ENCODE measurements at regions not wholly inside any gene's neighbourhood (a gene's known extent, or its start where the extent isn't known, plus 50 kb on each side); places are given as distances from the start of the nearest gene placed in this dataset.
"Not testable (repeated sequence)": the region's sequence is repeated elsewhere in the genome, so short reads cannot be mapped to it uniquely, and the experiment has no call there.

DNA sequence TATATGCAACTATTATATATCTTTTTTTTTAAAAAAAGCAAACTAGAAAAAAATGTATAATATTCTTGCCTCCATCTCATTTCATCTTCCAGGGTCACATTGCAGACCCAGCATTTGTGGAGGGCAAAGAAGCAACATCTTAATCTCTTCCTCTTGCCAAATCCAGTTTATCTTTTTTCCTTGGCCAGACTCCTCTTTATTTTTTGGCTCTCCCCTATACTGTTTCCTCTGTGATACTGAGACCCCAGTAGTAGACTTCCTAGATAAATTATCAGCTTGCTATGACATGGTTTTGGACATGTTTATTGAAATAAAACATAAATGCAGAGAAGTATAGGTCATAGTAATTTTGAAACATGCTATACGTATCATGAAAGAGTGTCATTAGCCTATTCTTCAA, 303.8 kb upstream of the DDHD1 start:
- no peak for DNase-seq

DNA sequence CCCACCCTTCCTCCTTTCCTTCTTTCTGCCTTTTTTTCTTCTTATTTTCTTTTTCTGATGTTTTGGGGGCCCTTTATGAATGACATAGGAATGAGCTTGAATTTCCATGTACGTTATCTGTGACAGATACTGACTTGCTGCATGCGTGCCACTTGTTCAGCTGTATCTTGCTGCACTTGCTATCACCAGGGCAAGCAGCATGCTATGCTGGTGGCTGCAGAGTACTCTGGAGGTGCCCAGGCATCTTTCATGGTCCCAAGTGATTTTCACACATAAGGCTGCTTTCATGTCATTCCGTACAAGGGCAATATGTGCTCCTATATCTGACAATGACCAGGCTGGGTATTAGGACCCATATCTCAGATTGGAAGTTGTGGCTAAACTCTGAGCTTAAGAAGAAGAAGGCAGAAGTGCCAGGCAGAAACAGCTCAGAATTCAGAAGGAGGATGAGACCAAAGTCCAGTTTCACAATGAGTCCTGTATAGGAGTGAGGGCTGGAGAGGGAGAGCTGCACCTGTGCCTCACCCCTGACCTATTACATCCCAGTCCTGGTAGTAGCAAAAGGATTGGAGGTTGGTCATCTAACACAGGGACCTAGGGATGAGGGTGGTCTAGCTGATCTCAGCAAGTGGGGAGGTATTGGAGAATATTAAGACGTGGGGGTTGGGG, 299.0 kb upstream of the DDHD1 start:
- DNase-seq = no peak

- peak; percentile 39 to 72 for DNase-seq
Observed at GRCh38 chr14:53450871-53451270, 297.7 kb upstream of the DDHD1 start.

DNA sequence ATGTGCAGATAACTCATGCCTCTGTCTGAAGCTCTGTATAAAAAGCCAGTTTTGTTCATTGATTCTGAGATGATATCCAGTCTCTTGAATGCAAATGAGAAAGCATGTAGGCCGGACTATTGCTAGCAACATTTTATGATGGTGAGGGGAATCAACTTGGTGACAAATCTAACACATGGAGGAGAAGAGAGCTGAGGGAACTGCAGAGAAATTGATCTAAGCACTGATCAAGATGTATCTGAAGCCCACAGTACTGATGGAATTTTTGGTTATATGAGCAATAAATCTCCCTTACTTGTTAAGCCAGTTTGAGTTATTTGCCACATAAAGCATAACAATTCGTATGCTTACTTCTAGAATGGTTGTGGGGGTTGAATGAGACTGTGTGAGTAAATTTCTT, 295.6 kb upstream of the DDHD1 start:
- no peak for DNase-seq

GRCh38 chr14:53444677-53445312, 291.7 kb upstream of the DDHD1 start:
- no peak for DNase-seq

- no peak for DNase-seq
Observed at GRCh38 chr14:53441789-53442188, 288.7 kb upstream of the DDHD1 start.

DNA sequence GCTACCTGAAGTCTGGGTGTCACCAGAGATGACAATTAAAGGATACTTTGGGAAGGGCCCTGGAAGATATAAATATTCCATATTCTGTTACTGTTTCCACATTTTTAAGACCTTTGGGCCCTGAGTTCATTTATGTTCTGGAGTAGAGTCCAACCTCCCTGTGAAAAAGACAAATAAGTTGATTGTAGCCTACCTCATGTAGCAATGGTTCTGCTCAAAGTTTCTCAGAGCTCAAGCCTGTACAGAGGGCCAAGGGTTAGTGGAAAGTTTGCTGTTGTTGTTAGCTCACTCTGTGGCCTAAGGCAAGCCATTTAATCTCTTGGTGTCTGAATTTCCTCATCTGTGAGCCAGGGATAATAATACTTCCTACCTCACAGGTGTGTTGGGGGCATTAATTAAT, 284.7 kb upstream of the DDHD1 start:
- no peak for DNase-seq

DNA sequence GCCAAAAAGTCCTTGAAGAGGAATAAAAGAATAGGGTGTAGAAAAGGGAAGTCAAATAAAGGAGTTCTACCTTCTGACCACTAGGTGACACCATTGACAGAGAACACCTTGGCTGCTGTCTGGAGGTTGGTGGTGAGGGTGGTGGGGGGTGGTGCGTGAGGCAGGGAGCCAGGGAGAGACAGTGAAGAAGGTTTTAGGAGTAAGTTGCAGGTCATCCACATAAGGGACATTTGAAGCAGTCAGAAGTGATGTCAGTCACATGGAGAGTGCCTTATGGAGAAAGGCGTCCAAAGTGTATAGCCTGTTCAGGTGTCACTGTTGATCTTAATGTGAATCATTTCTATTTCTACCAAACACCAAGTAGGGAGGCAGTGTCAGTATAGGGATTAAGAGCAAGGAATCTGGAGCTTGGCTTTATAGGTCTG, 279.3 kb upstream of the DDHD1 start:
- DNase-seq = peak; percentile 12 to 20

GRCh38 chr14:53430870-53431269, 277.7 kb upstream of the DDHD1 start:
- no peak for DNase-seq

GRCh38 chr14:53412819-53413675, 259.9 kb upstream of the DDHD1 start:
- DNase-seq = peak in 1 of 2 experiments; percentile 0

DNA sequence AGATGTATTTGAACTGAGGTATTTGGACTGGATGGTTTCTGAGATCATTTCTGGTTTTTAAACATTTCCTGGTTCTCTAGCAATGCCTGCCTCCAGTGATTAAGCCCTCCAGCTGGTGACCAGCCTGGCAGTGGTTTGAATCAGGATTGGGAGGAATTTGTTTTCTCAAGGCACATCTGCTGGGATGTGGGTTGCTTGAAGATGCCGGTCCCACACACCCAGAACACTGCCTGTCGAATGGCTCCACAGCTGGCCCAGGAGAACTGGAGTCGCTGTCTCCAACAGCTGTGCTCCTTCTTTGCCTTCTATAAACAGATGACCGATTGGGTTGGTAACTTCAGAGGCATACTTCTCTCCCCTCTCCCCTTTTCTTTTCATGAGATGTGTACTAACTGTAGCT, 258.0 kb upstream of the DDHD1 start:
- DNase-seq = no peak

GRCh38 chr14:53409969-53410368, 256.8 kb upstream of the DDHD1 start:
- DNase-seq = no peak

DNA sequence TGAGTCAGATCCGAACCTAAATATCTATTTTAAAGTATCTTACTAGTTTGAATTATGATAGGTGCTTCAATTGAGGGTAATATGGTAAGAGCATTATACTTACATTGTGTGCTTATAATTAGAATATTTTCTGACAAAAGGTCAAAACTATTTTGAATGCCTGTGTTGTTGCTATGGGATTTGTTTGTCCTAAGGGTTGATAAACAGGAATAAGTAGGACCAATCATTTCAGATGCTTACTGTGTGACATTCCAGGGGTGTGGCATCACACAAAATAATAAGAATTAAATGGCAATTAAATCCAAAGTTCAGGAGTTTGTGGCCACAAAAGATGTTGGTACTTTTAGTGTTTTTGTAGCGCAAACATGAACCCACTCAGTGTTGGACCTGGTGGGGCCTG, 256.2 kb upstream of the DDHD1 start:
- no peak for DNase-seq

GRCh38 chr14:53408175-53408879, 255.2 kb upstream of the DDHD1 start:
- DNase-seq = no peak

GRCh38 chr14:53406519-53406918, 253.4 kb upstream of the DDHD1 start:
- DNase-seq = no peak

GRCh38 chr14:53401646-53402045, 248.5 kb upstream of the DDHD1 start:
- DNase-seq = no peak

GRCh38 chr14:53399057-53399456, 245.9 kb upstream of the DDHD1 start:
- DNase-seq = no peak

GRCh38 chr14:53398616-53399015, 245.5 kb upstream of the DDHD1 start:
- DNase-seq = no peak

- DNase-seq = not testable (repeated sequence)
Observed at GRCh38 chr14:53395267-53395666, 242.1 kb upstream of the DDHD1 start.

- no peak for DNase-seq
Observed at GRCh38 chr14:53391631-53392285, 238.6 kb upstream of the DDHD1 start.

DNA sequence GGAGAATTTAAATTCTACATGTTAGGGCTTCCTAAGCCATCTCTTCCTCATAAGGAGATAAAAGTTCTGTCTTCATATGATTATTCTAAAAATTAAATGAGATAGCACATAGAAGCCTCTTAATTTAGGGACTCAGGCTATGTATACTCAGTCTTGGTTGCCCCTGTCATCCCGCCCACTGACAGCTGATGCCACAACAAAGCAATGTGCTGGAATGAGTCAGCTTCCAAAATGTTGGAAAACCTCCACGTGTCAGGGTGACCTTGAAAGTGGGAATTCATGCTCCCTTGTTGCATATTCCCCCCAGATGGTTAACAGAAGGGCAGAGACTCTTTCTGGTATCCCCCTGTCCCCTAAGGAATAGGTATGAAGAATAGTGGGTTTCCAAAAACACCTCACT, 238.0 kb upstream of the DDHD1 start:
- no peak for DNase-seq

DNA sequence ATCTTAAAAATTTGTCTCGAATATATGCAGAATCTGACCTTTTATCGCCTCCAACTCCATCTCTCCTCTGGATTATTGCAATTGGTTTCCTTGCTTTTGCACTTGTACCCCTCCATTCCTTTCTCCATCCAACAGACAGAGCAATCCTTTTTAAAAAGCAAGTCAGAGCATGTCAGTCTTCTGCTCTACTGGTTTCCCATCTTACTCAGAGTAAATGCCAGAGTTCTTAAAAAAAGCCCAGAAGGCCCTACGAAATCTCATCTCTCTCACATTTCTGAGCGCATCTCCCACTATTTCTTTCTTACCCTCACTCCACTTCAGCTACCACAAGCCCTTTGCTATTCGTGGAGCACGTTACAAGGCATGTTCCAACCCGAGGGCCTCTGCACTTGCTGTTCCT, 236.9 kb upstream of the DDHD1 start:
- no peak for DNase-seq

DNA sequence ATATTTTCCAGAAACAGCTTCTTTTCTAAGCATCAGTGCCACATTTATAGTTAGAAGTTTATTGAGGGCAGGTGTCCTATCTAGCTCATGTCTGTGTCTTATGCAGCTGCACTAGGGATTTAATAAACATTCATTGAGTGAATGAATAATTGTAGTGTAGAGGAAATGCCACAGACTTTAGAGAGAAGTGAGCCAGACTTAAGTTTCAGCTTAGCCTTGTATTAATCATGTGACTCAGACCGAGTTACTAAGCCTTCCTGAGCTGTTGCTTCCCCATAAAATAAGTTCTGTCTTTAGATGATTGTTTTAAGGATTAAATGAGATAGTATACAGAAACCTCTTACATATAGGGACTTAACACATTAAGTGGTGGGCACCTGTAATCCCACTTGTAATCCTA, 236.1 kb upstream of the DDHD1 start:
- no peak for DNase-seq
